GM21390 (cell line): ENCODE measurements at regions not wholly inside any gene's neighbourhood (a gene's known extent, or its start where the extent isn't known, plus 50 kb on each side); places are given as distances from the start of the nearest gene placed in this dataset.

ENCODE experiments used
- ATAC-seq: cut with Tn5 transposase; IDR thresholded peaks from one replicate; pipeline ENCODE4 v1.9.1; 2021; ENCODE audit not compliant: unreplicated experiment

- ATAC-seq = no peak
Observed at GRCh38 chr5:58156973-58157701, 302.7 kb downstream of the PLK2 start.

- no peak for ATAC-seq
Observed at GRCh38 chr5:58156361-58156760, 303.5 kb downstream of the PLK2 start.

GRCh38 chr5:58153255-58153654 lies 306.6 kb downstream of the PLK2 start:
- no peak for ATAC-seq

- no peak for ATAC-seq
Observed at GRCh38 chr5:58151414-58151813, 308.5 kb downstream of the PLK2 start.

- no peak for ATAC-seq
Observed at GRCh38 chr5:58150926-58151325, 309.0 kb downstream of the PLK2 start.

- no peak for ATAC-seq
Observed at GRCh38 chr5:58149746-58150145, 310.1 kb downstream of the PLK2 start.

GRCh38 chr5:58149345-58149744 lies 310.5 kb downstream of the PLK2 start:
- ATAC-seq = no peak

GRCh38 chr5:58148254-58148775 lies 311.6 kb downstream of the PLK2 start:
- no peak for ATAC-seq

GRCh38 chr5:58145397-58145934 lies 314.4 kb downstream of the PLK2 start:
- no peak for ATAC-seq

- ATAC-seq = no peak
Observed at GRCh38 chr5:58143727-58144126, 316.2 kb downstream of the PLK2 start.

GRCh38 chr5:58143181-58143580 lies 316.7 kb downstream of the PLK2 start:
- no peak for ATAC-seq

GRCh38 chr5:58138791-58139190 lies 321.1 kb downstream of the PLK2 start:
- no peak for ATAC-seq

- no peak for ATAC-seq
Observed at GRCh38 chr5:58136406-58136805, 323.5 kb downstream of the PLK2 start.

GRCh38 chr5:58135571-58136335 lies 324.1 kb downstream of the PLK2 start:
- ATAC-seq = no peak

- no peak for ATAC-seq
Observed at GRCh38 chr5:58133631-58134296, 326.1 kb downstream of the PLK2 start.

- ATAC-seq = no peak
Observed at GRCh38 chr5:58133216-58133615, 326.7 kb downstream of the PLK2 start.

- ATAC-seq = no peak
Observed at GRCh38 chr5:58127255-58128220, 332.3 kb downstream of the PLK2 start.

GRCh38 chr5:58123501-58123900 lies 336.4 kb downstream of the PLK2 start:
- ATAC-seq = no peak

- ATAC-seq = no peak
Observed at GRCh38 chr5:58122848-58123392, 337.0 kb downstream of the PLK2 start.

- no peak for ATAC-seq
Observed at GRCh38 chr5:58122157-58122556, 337.7 kb downstream of the PLK2 start.
